NCI-H187 (cell line): ENCODE measurements at regions not wholly inside any gene's neighbourhood (a gene's known extent, or its start where the extent isn't known, plus 50 kb on each side); places are given as distances from the start of the nearest gene placed in this dataset.

Experiments used
- DNase-seq, 2 experiments: peaks; one replicate each; lab custom pipeline; 2025; lab: John Stamatoyannopoulos, UW

DNA sequence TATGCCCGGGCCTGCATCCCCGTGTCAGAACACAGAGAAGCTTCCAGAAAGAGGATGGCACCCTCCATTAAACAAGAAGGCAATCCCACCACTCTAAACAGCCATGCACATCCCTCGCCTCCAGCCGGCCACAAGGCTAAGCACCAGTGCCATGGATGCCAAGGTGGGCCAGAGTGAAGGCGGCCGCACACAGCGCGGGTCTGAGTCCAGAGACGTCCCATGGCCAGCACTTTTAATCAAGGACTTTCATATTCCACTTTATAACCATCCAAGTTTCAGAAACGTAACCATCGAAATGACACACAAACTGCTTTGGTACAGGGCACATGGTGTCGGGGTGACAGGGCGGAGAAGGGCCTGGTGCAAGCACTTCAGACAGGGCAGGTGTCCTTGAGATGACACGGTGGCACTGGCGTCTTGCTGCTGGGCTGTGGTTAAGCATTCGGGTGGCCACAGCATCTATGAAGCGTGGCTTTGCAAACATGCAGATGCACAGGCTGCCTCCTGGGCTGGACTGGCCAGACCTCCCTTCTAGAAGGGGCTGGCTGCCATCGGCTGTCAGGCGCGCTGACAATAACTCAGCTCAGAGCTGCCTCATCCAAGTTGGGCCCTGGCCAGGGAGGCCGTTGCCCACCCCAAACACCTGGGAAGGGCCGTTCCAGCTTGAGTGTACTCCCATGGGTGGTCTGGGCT lies 117.2 kb downstream of the RFLNA start:
- DNase-seq: peak; percentile 33 to 54

DNA sequence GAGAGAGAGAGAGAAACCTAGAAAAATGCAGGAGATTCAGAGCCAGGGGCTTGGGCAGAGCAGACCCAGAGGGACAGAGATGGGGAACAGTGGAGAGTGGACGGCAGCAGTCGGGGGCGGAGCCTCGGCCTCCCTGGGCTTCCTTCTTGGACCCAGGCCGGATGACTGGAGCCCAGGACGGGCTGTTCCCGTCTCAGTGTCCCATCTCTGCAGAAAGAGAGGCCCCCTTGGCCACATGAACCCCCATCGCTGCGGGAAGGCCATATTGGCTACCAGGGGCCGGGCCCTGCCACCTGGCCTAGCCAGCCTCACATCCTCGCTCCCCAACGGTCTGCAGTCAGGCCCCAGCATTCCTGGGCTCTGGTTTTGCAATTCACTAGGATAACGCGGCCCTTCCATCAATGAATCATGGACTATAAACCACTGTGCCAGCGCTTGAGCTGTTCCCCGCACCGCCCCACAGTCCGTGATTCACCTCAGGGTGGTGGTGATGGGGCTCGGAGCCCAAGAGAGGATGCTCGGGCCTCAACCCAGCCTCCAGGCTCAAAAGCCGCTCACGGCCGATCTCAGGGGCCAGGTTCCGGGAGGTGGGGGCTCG lies 116.5 kb downstream of the RFLNA start:
- DNase-seq: no peak

DNA sequence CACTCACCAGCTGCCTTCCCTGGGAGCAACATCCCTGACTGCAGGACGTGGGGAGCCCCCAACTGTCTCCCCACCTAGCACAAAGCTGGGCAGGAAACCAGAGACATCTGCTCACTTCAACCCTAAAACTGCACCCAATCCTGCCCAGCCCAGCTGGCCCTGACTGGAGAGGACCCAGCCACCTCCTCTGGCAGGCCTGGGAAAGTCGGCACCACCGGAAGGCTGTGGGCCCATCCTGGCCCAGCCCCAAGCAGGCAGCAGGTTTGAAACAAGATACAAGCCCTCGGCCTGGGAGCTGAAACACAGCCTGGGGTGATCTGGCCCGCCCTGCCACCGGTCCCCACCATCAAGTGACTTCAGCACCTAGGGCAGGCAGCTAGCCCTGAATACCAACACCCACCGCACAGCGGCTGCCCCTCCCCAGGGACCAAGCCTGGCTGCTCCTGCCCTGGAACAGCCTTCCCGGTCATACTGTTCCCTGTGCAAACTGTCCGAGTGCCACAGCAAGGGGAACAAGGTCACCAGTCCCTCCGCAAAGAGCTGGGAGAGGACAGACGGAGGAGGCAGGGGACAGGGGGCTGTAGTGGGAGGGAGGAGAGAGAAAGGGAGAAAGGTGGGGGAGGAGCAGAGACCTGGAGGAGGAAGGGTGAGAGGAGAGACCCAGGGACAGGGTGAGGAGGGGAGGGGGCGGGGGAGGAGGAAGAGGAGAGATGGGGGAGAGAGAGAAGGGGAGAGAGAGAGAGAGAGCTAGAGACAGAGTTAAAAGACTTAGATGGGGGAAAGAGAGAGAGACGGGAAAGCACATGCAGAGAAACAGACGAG lies 115.7 kb downstream of the RFLNA start:
- no peak for DNase-seq

DNA sequence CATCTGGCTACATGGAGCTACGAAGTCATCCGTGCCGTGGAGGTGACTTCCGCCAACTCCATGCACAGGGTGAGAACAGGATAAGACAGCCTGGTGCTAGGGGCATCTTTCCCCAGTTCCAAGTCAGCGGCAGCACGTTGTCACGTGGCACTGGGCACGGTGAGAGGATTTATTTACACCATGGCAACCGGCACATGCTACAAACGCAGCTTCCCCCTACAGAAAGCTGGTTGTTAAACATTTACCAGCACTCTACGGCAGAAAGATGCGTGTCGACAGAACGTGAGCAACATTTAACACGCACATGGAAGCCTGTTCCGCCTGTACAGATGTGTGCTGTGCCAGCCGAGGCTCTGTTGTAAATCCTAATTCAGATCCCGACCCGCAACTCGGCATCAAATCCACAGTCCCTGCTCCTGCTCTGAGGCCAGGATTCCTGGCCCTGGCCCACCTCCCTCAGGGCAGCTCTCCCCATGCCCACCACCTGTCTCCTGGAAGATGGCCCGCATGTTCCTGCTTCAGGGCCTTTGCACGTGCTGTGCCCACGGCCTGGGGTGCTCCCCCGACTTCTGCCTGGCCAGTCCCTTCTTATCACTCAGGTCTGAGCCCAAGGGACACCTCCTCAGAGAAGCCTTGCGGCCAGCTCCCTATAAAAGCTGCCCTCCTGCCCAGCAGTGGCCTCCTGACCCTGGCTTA lies 114.1 kb downstream of the RFLNA start:
- no peak for DNase-seq

DNA sequence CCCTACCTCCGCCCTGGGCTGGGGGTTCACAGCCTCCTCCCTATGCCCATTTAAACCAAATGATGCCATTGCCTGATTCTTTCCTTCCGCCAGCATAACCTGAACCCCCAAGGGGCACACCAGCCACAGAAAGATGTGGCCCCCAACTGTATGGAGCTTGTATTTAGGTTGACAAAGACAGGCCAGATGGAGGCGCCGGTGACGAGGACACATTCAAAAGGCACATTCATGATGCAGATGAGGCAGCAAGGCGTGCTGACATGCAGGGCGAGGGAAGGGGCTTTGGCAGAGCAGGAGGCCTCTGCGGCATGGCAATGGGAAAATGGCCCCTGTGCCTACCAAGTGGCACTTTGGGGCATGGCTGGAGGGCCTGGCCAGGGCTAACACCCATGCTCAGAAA lies 112.2 kb downstream of the RFLNA start:
- no peak for DNase-seq

DNA sequence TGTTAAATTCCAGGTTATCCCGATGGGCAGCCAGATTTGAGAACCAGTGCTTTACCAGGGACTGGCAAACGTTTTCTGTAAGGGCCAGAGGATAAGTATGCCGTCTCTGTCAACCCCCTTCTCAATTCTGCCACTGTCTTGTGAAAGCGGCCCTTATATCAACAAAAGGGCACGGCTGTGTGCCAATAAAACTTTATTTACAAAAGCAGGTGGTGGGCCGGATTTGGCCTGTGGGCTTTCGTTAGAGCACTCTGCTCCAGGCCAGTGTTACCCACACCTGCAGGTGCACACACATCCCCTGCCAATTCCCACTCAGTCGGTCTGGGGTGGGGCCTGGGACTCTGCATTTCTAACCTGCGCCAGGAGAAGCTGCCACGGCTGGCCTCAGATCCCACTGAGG lies 111.2 kb downstream of the RFLNA start:
- DNase-seq: no peak

DNA sequence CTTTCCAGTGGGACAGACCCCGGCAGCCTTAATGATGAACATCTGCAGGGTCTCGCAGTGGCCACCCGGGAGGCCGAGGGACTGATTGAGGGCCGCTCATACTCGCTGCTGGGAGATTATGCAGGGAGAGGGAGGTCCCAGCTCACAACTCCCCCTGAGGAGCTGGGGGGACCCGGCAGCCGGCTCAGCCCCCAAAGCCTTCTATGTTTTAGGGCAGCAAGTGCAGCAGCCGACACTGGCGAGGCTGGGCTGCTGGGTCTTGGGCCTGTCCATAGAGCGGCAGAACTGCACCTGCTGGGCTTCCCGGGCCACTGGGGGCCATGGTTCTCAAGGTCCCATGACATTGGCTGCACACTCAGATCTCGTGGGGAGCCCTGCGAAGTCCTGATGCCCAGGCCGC lies 110.7 kb downstream of the RFLNA start:
- DNase-seq: no peak

DNA sequence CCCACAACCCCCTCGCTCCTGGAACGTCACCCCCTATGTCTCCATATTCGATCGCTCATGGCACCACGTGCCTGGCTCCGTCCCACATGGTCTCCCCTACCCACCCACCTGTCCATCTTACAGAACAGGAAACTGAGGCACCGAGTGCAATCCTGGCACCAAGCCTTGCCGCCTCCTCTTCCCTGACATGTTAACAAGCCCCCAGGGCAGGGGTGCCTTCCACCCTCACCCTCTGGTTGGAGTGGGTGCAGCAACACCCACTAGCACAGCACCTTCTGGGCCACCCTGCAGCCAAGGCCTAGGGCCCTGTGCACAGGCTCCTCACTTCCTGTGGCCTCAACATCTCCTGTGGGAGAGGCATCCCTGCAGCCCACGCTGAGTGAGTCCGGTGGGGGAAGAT lies 110.3 kb downstream of the RFLNA start:
- DNase-seq: no peak

DNA sequence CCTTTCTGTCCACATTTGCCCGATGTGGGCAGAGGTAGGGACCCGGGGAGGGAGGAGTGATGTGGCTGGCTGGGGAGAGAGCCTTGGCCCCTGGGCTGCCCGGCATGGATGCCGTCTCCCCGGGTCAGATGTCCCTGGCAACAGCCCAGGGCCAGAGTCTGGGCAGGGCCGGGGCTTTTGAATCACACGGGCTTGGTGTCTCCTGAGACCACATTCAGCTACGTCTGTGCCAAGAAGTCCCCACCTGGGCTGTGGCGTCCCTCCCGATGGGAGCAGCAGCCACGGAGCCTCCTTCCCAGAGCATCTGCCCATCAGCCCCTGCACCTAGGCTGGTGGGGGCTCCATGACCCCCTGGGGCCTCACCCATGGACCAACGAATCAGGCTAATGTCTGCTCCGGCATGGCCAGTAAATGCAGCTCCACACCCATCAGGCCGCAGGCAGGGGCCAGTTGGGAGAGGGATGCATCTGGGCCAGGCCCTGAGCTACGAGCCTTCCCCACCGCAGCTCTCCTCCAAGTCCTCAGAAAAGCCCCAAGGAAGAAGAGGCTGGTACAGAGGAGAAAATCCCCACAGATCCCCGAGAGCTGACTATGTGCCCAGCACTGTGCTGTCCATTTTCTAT lies 109.4 kb downstream of the RFLNA start:
- no peak for DNase-seq

DNA sequence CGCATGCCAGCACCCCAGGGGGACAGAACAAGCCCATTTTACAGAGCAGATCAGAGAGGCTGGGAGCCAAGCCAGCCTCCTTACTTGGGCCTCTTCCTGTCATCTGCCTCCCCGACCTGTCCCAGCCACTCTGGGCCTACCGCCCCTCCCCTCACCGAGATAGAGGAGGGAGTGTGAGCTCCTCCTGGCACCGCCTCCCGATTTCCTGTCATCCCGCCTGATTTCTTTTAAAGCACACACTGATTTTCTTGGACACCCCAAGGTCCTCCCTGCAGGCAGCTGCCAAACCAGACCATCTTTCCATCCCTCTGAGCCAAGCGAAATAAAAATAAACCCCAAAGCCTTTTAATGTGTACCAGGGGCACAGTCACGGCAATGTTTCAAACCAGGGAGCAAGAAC lies 108.4 kb downstream of the RFLNA start:
- DNase-seq: no peak

DNA sequence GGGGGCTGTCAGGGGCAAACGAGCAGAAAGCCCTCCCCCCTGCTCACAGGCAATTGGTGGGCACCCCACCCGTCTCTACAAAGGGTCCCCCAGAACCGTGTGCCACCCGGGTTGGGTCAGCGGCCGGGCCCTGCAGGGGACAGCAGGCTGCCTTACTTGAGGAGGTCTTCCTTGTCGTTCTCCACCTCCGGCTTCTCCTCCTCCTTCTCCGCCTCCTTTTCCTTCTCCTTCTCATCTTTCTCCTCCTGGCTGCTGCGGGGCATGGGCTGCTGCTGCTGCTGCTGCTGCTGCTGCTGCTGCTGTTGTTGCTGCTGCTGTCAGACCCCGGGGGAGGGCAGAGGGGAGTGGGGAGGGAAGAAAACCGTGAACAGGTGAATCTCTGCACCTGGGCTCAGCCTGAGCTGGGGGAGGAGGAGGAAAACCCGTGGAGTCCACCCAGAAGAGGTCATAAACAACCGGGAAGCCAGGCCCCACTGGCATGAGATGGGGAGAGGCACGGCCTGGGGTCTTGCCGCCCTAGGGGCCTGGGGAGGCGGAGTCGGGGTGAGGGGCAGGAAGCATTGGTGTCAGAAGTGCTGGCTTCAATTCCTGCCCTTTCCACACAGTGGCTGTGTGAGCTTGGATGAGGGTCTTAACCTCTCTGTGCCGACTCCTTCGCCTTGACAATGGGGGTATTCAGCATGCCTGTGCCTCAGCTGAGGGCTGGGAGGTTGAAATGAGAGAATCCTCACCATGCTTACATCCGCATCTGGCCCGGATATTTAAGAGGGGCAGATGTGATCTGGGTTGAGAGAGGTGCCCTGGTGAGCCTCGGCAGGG lies 107.6 kb downstream of the RFLNA start:
- DNase-seq: no peak

DNA sequence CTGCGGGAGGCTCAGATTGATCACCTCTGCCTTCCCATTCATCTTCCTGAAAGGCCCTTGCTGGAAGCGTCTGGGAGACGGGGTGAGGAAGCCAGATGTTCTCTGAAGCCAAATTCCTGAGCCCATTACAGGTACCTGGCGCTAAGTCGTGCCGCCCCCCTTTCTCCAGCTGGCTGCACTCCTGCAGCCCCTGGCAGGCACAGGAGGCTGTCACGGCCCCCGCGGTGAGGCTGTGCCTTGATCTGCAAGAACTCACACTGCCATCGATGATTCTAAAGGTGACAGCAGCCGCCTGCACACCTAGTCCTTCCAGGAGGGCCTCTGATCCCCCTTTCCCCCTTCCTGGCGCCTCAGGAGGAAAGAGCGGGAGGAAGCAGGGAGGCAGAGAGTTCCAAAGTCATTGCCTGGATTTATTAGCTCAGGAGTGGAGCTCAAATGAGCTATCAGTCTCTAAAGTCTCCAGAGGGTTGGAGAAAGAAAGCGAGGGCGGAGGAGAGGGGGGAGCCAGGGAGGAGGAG lies 106.9 kb downstream of the RFLNA start:
- no peak for DNase-seq

DNA sequence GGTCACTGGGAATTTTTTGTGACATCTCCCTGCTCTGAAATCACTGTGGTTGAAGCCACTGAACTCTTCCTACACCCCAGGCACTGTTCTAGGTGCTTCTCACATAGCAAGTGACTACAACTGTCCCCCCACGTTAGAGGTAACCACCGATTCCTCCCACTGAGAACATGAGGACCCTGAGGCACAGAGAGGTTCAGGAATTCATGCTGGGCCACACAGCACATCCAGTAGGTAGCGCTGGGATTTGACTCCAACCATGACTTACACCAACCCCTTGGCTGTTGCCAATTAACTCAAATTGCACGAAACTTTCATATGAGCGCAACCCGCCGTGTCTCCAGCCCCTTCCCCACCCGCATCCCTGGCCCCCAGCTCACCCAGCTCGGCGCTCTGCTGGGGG lies 105.2 kb downstream of the RFLNA start:
- no peak for DNase-seq

DNA sequence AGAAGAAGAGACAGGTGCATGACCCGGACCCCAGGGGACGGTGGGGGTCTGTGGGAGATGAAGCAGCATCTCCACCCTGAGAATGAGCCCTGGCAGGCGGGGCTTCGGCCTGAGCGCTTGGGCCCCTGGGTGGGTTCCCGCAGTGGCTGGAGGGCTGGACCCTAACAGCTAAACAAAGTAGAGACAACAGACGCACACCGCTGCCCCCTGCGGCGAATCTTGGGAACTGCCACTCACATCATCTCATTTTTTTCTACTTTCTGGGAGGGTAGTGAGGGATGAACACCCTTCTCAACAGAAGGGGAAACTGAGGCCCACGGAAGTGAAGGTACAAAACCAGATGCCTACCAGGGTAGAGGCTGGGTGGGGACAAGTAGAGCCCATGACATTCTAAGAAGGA lies 104.7 kb downstream of the RFLNA start:
- DNase-seq: no peak

DNA sequence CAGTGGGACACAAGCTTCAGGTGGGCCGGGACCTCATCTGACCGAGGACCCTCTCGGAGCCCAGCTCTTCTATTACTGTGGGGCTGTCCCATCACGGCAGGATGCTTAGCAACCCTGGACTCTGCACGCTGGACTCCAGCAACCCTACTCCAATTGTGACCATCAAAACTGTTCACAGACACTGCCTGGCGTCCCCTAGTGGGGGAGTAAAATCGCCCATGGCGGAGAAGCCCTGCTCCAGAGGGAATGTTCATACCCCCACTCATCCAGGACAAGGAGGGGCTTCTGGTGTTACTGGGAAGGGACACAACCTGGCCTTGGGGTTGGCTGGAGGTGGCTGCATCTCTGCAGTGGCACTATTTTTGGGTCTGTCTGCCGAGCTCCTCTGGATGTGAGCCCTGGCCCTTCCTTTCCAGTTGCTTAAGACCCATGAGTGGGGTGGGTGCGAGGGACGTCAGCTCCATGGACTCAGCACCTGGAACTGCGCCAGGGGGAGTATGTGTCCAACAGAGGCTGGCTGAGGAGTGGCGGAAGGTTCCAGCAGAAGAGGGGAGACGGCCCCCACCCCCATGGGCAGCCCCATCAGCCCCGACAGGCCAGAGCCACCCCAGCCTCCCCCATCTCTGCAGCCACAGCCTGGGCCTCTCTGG lies 103.8 kb downstream of the RFLNA start:
- no peak for DNase-seq

DNA sequence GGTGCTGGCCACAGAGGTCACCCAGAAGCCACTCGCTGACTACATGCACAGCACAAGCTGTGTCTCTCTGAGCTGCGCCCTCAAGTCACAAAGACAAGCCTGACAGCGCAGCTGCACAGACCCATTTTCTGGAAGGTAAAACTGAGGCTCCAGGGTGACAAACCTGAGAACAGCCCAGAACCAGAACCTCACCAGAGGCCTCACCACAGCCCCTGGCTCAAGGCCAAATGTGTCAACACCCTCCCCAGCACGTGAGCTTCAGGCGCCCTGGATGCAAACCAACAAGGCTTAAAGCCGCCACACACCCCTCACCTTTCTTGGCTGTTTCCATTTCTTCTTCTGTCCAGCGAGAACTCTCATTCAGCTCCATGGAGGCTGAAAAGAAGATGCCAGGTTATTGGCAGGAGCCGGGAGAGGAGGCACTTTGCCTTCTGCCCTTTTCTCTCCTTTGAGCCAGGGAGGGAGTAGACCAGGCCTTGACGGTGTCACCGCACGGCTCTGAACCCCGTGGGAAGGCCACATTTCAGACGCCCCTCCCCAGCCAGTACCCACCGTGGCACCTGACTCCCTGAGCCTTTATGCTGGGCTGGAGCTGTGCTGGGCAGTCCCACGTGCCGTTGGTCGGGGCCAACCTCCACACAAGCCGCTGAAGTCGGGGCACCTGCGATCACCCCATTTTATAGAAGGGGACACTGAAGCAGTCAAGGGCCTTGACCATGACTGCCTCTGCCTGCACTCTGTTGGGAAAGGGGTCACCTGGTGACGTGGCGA lies 103.1 kb downstream of the RFLNA start:
- DNase-seq: no peak

DNA sequence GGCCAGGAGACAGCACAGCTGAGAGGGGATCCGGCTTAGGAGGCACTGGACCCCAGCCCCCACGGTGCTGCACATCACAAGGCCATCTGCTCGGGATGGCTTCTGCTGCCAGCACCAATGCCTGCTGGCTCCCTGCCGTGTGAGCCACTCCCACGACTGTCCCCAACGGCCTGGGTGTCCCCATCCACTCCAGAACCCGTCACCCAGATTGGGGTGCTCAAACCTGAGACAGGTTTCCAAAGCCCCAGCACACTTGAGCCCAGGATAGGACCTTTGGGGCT lies 102.4 kb downstream of the RFLNA start:
- no peak for DNase-seq

DNA sequence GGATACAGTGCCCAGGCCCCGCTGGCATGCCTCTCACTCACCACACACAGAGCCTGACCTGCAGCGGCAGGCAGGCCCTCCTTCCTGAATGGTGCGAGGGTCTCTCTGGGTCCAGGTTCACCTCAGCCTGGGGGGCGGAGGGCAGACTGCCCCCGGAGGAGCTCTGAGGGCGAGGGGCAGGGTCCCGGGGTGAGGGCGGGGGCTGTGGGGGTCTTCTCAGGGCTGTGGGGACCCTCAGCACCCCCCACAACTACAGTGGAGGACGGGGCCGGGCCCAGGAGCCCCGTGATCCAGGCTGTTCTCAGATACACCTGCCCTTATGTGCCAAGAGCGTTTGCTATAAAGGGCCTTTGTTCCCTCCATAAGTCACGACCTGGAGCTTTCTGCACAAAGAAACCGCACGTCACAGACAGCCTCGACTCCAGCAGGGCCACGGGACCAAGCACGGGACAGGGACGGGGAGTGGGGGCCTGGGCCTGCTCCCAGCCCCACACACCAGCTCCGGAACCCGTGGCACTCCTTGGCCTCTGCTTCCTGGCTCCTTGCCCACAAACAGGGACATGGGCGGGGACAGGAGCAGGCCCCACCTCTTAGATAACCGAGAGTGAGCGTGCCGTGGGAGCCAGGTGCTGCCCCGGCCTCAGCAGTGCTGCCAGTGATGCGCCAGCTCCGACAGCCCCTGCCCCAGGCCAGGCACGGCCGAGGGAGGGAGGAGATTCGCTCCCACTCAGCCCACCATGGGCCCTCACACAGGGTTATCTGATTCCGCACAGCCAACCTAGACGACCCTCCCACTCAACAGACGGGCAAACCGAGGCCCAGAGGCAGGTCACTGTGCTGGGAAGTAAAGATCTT lies 101.9 kb downstream of the RFLNA start:
- DNase-seq: no peak

DNA sequence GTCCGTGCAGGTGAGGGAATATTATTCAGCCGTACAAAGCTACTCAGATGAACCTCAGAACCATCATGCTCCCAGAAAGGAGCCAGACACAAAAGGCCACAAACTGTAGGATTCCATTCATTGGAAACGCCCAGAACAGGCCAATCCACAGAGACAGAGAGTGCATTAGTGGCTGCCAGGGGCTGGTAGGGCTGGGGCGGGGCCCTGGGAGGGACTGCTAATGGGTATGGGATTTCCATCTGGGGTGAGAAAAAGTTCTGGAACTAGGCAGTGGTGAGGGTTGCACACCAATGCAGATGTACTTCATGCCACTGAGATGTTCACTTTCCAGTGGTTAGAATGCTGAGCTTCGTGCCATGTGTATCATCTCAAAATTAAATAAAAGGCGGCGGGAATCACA lies 101.1 kb downstream of the RFLNA start:
- no peak for DNase-seq
